ENCODE measurements at regions not wholly inside any gene's neighbourhood (a gene's known extent, or its start where the extent isn't known, plus 50 kb on each side); places are given as distances from the start of the nearest gene placed in this dataset.

DNA sequence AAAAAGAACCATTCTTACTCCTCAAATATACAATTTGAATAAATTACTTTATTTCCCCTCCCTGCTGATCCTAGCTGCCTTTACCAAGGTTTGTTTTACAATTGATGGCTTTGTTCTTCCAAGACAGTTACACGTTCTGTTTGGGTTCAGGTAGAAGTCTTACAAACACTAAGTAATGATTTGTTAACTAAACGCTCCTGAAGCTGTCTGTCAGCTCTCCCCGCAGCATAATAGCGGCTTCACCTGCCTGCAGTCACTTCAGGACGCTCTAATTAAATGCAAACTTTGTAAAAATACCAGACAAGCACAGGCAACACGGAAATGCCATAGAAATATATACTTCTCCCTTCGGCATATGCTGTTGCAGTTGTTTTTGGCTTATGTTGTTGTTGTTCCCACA lies 176.4 kb upstream of the MDFIC2 start:
- TF ChIP-seq POLR3A (IDR thresholded peaks at IDR 0.05; ENCODE audit: borderline replicate concordance, extremely low read depth, insufficient read depth, insufficient read length) (no peak), ZBTB17 (CRISPR knock-in tag; IDR thresholded peaks at IDR 0.05) (no peak), MEF2D (tag; conservative IDR thresholded peaks at IDR 0.05; ENCODE audit: low read depth) (no peak), ZNF780A (CRISPR knock-in tag; IDR thresholded peaks at IDR 0.05) (no peak), THRB (CRISPR knock-in tag; conservative IDR thresholded peaks at IDR 0.05) (no peak), WHSC1 (IDR thresholded peaks at IDR 0.05; ENCODE audit: low read length) (no peak), POLR2A (conservative IDR thresholded peaks at IDR 0.05) (no peak), BRD4 (IDR thresholded peaks at IDR 0.05) (no peak), BRCA1 (IDR thresholded peaks at IDR 0.05) (no peak), BRCA1 (CRISPR knock-in tag; IDR thresholded peaks at IDR 0.05) (no peak), JUNB (CRISPR knock-in tag; conservative IDR thresholded peaks at IDR 0.05) (no peak), NR2C2 (CRISPR knock-in tag; IDR thresholded peaks at IDR 0.05) (no peak), NR2C2 (tag; IDR thresholded peaks at IDR 0.05) (no peak)
- TF ChIP-seq, protein P1, sequence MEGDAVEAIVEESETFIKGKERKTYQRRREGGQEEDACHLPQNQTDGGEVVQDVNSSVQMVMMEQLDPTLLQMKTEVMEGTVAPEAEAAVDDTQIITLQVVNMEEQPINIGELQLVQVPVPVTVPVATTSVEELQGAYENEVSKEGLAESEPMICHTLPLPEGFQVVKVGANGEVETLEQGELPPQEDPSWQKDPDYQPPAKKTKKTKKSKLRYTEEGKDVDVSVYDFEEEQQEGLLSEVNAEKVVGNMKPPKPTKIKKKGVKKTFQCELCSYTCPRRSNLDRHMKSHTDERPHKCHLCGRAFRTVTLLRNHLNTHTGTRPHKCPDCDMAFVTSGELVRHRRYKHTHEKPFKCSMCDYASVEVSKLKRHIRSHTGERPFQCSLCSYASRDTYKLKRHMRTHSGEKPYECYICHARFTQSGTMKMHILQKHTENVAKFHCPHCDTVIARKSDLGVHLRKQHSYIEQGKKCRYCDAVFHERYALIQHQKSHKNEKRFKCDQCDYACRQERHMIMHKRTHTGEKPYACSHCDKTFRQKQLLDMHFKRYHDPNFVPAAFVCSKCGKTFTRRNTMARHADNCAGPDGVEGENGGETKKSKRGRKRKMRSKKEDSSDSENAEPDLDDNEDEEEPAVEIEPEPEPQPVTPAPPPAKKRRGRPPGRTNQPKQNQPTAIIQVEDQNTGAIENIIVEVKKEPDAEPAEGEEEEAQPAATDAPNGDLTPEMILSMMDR (IDR thresholded peaks at IDR 0.05 in 2 of 3, conservative IDR thresholded peaks at IDR 0.05 in 1 of 3; ENCODE audit: insufficient read depth in 2 of 3, low read depth in 1 of 3, low read length in 3 of 3): no peak
- TF ChIP-seq, protein P2, sequence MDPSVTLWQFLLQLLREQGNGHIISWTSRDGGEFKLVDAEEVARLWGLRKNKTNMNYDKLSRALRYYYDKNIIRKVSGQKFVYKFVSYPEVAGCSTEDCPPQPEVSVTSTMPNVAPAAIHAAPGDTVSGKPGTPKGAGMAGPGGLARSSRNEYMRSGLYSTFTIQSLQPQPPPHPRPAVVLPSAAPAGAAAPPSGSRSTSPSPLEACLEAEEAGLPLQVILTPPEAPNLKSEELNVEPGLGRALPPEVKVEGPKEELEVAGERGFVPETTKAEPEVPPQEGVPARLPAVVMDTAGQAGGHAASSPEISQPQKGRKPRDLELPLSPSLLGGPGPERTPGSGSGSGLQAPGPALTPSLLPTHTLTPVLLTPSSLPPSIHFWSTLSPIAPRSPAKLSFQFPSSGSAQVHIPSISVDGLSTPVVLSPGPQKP (CRISPR knock-in tag; IDR thresholded peaks at IDR 0.05): no peak
- TF ChIP-seq, protein P3, sequence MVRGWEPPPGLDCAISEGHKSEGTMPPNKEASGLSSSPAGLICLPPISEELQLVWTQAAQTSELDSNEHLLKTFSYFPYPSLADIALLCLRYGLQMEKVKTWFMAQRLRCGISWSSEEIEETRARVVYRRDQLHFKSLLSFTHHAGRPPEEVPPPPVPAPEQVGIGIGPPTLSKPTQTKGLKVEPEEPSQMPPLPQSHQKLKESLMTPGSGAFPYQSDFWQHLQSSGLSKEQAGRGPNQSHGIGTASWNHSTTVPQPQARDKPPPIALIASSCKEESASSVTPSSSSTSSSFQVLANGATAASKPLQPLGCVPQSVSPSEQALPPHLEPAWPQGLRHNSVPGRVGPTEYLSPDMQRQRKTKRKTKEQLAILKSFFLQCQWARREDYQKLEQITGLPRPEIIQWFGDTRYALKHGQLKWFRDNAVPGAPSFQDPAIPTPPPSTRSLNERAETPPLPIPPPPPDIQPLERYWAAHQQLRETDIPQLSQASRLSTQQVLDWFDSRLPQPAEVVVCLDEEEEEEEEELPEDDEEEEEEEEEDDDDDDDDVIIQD (CRISPR knock-in tag; IDR thresholded peaks at IDR 0.05): no peak
